ENCODE measurements at regions not wholly inside any gene's neighbourhood (a gene's known extent, or its start where the extent isn't known, plus 50 kb on each side); places are given as distances from the start of the nearest gene placed in this dataset.
A peak's percentile ranks its signal among the peaks of the same experiment; 100 is the strongest.

DNA sequence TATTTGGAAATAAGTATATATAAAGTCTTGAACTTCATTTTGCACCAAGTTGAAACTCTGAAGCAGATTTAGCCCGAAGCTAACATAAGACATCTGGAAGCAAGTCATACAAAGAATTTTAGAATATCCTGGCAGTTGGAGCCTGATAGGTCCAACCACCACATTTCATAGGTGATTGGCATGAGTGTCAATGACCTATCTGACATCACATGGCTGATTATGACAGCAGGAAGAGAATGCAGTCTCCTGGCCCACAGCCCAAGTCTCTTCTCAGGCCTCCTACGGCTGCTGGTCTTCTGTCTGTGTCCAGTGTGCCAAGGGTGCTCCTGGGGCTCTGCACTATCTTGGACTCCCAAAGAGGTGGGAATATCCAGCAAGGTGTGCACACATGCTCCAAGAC is 325.7 kb upstream of the ACVR2A start:
- DNase-seq (ENCODE audit: low read depth in 4 of 6, low spot score in 6 of 6), result no peak
- H3K27me3 ChIP-seq (ENCODE audit: control insufficient read depth, insufficient read depth, low read length), result no peaks in the 10 kb centered on the region
- no peak overlapping the region for H3K4me3 ChIP-seq (ENCODE audit: low read depth, low read length)
- no peaks in the 10 kb centered on the region for H3K36me3 ChIP-seq (ENCODE audit: control insufficient read depth, insufficient read depth, low read length)
- H3K27ac ChIP-seq (ENCODE audit: low read depth, low read length), result no peak overlapping the region
- 95% methylated on average over 2 of the region's 2 CpGs for WGBS (ENCODE audit: insufficient coverage)
- H3K4me1 ChIP-seq (ENCODE audit: control insufficient read depth, insufficient read depth, low read length), result no peaks in the 10 kb centered on the region
- H3K9me3 ChIP-seq (ENCODE audit: control insufficient read depth, insufficient read depth, low read length), result no peaks in the 10 kb centered on the region

DNA sequence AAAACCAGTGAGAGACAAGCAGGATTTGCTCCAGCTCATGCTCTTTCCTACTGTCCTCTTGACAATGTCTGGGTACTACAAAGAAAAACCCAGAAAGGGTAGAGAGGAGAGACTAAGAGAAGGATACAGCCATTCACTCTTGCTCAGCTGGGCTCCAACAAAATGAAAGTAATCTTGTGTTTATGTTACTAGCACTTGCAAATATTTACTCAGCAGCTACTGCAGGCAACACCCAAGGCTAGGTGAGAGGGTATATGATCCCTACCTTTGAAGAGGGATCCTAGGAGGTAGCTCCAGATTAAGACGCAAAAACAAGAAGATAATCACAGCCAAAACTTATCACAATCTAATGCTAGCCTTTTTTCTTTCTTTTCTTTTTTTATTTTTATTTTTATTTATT is 329.6 kb upstream of the ACVR2A start:
- no peaks in the 10 kb centered on the region for H3K9me3 ChIP-seq (ENCODE audit: control insufficient read depth, insufficient read depth, low read length)
- no peak overlapping the region for H3K27ac ChIP-seq (ENCODE audit: low read depth, low read length)
- WGBS (ENCODE audit: insufficient coverage), result no CpG with 5 or more reads among the region's 1 CpG
- no peak overlapping the region for H3K4me3 ChIP-seq (ENCODE audit: low read depth, low read length)
- no peaks in the 10 kb centered on the region for H3K27me3 ChIP-seq (ENCODE audit: control insufficient read depth, insufficient read depth, low read length)
- H3K36me3 ChIP-seq (ENCODE audit: control insufficient read depth, insufficient read depth, low read length), result no peaks in the 10 kb centered on the region
- H3K4me1 ChIP-seq (ENCODE audit: control insufficient read depth, insufficient read depth, low read length), result peaks cover 5% of the 10 kb centered on the region
- DNase-seq (ENCODE audit: low read depth in 4 of 6, low spot score in 6 of 6), result no peak

GRCh38 chr2:147512206-147512605 is 332.6 kb upstream of the ACVR2A start:
- Histone ChIP-seq H3K4me1 (ENCODE audit: control insufficient read depth, insufficient read depth, low read length) (peaks cover 5% of the 10 kb centered on the region), H3K27me3 (ENCODE audit: control insufficient read depth, insufficient read depth, low read length) (no peaks in the 10 kb centered on the region), H3K4me3 (ENCODE audit: low read depth, low read length) (no peak overlapping the region), H3K9me3 (ENCODE audit: control insufficient read depth, insufficient read depth, low read length) (no peaks in the 10 kb centered on the region), H3K36me3 (ENCODE audit: control insufficient read depth, insufficient read depth, low read length) (no peaks in the 10 kb centered on the region), H3K27ac (ENCODE audit: low read depth, low read length) (no peak overlapping the region)
- peak in 2 of 6 donors; percentile 33 to 75 for DNase-seq (ENCODE audit: low read depth in 4 of 6, low spot score in 6 of 6)
- WGBS (ENCODE audit: insufficient coverage), result 26% methylated on average over 2 of the region's 5 CpGs

DNA sequence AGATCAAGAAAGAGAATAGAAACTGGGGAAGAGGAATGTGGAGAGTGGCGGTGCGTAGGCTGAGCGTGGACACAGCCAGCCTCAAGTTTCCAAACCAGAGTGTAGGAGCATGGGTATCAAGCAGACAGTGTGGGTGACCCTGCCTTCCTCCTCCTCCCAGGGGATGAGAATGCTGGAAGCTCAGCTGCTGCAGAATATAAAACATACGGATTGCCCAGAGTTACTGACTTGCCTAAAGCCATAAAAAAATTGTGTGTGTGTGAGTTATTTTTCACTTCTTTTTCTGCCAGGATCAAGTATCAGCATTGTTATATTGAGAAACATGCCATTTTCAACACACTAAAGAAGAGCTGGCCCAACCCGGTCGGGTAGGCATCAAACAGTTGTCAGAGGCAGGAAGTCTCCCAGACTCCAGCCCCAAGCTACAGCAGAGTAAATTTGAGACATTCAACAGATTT is 333.3 kb upstream of the ACVR2A start:
- DNase-seq (ENCODE audit: low read depth in 4 of 6, low spot score in 6 of 6), result peak in 2 of 6 donors; percentile 17 to 36
- H3K27ac ChIP-seq (ENCODE audit: low read depth, low read length), result no peak overlapping the region
- H3K27me3 ChIP-seq (ENCODE audit: control insufficient read depth, insufficient read depth, low read length), result no peaks in the 10 kb centered on the region
- H3K4me1 ChIP-seq (ENCODE audit: control insufficient read depth, insufficient read depth, low read length), result peaks cover 5% of the 10 kb centered on the region
- no peaks in the 10 kb centered on the region for H3K9me3 ChIP-seq (ENCODE audit: control insufficient read depth, insufficient read depth, low read length)
- H3K4me3 ChIP-seq (ENCODE audit: low read depth, low read length), result no peak overlapping the region
- H3K36me3 ChIP-seq (ENCODE audit: control insufficient read depth, insufficient read depth, low read length), result no peaks in the 10 kb centered on the region
- 76% methylated on average over 3 of the region's 6 CpGs for WGBS (ENCODE audit: insufficient coverage)

DNA sequence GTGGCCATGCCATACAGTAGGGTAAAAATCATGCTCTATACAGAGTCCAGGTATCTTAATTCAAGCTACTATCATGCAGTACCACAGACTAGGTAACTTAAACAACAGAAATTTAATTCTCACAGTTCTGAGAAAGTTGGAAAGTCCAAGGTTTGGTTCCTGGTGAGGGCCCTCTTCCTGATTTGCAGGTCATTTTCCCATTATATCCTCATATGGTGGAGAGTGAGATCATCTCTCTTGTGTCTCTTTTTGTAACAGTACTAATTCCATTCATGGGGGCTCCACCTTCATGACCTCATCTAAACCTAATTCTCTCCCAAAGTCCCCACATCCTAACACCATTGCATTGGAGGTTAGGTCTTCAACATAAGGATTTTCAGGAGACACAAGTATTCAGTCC is 335.0 kb upstream of the ACVR2A start:
- no peak for DNase-seq (ENCODE audit: low read depth in 4 of 6, low spot score in 6 of 6)
- H3K27ac ChIP-seq (ENCODE audit: low read depth, low read length), result no peak overlapping the region
- no peaks in the 10 kb centered on the region for H3K27me3 ChIP-seq (ENCODE audit: control insufficient read depth, insufficient read depth, low read length)
- no peaks in the 10 kb centered on the region for H3K9me3 ChIP-seq (ENCODE audit: control insufficient read depth, insufficient read depth, low read length)
- peaks cover 5% of the 10 kb centered on the region for H3K4me1 ChIP-seq (ENCODE audit: control insufficient read depth, insufficient read depth, low read length)
- H3K36me3 ChIP-seq (ENCODE audit: control insufficient read depth, insufficient read depth, low read length), result no peaks in the 10 kb centered on the region
- H3K4me3 ChIP-seq (ENCODE audit: low read depth, low read length), result no peak overlapping the region

DNA sequence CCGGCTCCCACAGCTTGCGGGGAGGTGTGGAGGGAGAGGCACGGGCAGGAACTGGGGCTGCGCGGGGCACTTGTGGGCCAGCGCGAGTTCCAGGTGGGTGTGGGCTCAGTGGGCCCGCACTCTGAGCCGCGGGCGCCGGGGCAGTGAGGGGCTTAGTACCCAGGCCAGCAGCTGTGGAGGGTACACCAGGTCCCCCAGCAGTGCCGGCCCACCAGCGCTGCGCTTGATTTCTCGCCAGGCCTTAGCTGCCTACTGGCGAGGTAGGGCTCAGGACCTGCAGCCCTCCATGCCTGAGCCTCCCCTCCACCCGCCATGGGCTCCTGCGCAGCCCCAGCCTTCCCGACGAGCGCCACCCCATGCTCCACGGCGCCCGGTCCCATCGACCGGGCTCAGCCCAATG is 337.9 kb upstream of the ACVR2A start:
- WGBS (ENCODE audit: insufficient coverage), result 98% methylated on average over 27 of the region's 27 CpGs
- Histone ChIP-seq H3K9me3 (ENCODE audit: control insufficient read depth, insufficient read depth, low read length) (no peaks in the 10 kb centered on the region), H3K27ac (ENCODE audit: low read depth, low read length) (no peak overlapping the region), H3K27me3 (ENCODE audit: control insufficient read depth, insufficient read depth, low read length) (no peaks in the 10 kb centered on the region), H3K4me1 (ENCODE audit: control insufficient read depth, insufficient read depth, low read length) (peaks cover 5% of the 10 kb centered on the region), H3K4me3 (ENCODE audit: low read depth, low read length) (no peak overlapping the region), H3K36me3 (ENCODE audit: control insufficient read depth, insufficient read depth, low read length) (no peaks in the 10 kb centered on the region)
- no peak for DNase-seq (ENCODE audit: low read depth in 4 of 6, low spot score in 6 of 6)

GRCh38 chr2:147502711-147503290 is 342.0 kb upstream of the ACVR2A start:
- Histone ChIP-seq H3K4me1 (ENCODE audit: control insufficient read depth, insufficient read depth, low read length) (no peaks in the 10 kb centered on the region), H3K4me3 (ENCODE audit: low read depth, low read length) (no peak overlapping the region), H3K36me3 (ENCODE audit: control insufficient read depth, insufficient read depth, low read length) (no peaks in the 10 kb centered on the region), H3K27ac (ENCODE audit: low read depth, low read length) (no peak overlapping the region), H3K9me3 (ENCODE audit: control insufficient read depth, insufficient read depth, low read length) (no peaks in the 10 kb centered on the region), H3K27me3 (ENCODE audit: control insufficient read depth, insufficient read depth, low read length) (no peaks in the 10 kb centered on the region)
- 74% methylated on average over 2 of the region's 3 CpGs for WGBS (ENCODE audit: insufficient coverage)
- no peak for DNase-seq (ENCODE audit: low read depth in 4 of 6, low spot score in 6 of 6)

DNA sequence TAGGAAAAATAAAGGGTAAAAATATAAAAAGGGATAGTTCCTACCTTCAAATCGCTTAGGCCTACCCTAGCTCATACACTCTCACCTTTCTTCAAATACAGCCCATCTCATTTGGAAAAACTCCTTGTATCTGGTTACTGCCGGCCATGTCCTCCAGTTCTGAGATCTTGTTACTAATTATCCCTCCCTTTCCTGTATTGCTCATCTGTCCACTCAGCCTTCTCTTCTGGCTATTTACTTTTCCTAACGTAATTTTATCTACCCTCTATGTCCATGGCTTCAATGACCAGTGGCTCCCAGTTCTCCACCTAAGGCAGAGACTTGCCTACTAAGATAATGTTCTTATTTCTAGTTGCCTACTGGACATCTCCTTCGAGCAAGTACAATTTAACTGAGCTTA is 342.9 kb upstream of the ACVR2A start:
- no peak overlapping the region for H3K27ac ChIP-seq (ENCODE audit: low read depth, low read length)
- no peaks in the 10 kb centered on the region for H3K36me3 ChIP-seq (ENCODE audit: control insufficient read depth, insufficient read depth, low read length)
- WGBS (ENCODE audit: insufficient coverage), result 94% methylated on average over 4 of the region's 4 CpGs
- no peak for DNase-seq (ENCODE audit: low read depth in 4 of 6, low spot score in 6 of 6)
- H3K27me3 ChIP-seq (ENCODE audit: control insufficient read depth, insufficient read depth, low read length), result no peaks in the 10 kb centered on the region
- H3K9me3 ChIP-seq (ENCODE audit: control insufficient read depth, insufficient read depth, low read length), result no peaks in the 10 kb centered on the region
- H3K4me3 ChIP-seq (ENCODE audit: low read depth, low read length), result no peak overlapping the region
- H3K4me1 ChIP-seq (ENCODE audit: control insufficient read depth, insufficient read depth, low read length), result no peaks in the 10 kb centered on the region

- Histone ChIP-seq H3K27me3 (ENCODE audit: control insufficient read depth, insufficient read depth, low read length) (no peaks in the 10 kb centered on the region), H3K27ac (ENCODE audit: low read depth, low read length) (no peak overlapping the region), H3K4me1 (ENCODE audit: control insufficient read depth, insufficient read depth, low read length) (no peaks in the 10 kb centered on the region), H3K4me3 (ENCODE audit: low read depth, low read length) (no peak overlapping the region), H3K9me3 (ENCODE audit: control insufficient read depth, insufficient read depth, low read length) (no peaks in the 10 kb centered on the region), H3K36me3 (ENCODE audit: control insufficient read depth, insufficient read depth, low read length) (no peaks in the 10 kb centered on the region)
- no CpG with 5 or more reads among the region's 1 CpG for WGBS (ENCODE audit: insufficient coverage)
- no peak for DNase-seq (ENCODE audit: low read depth in 4 of 6, low spot score in 6 of 6)
Observed at GRCh38 chr2:147500819-147501395, 343.9 kb upstream of the ACVR2A start.

DNA sequence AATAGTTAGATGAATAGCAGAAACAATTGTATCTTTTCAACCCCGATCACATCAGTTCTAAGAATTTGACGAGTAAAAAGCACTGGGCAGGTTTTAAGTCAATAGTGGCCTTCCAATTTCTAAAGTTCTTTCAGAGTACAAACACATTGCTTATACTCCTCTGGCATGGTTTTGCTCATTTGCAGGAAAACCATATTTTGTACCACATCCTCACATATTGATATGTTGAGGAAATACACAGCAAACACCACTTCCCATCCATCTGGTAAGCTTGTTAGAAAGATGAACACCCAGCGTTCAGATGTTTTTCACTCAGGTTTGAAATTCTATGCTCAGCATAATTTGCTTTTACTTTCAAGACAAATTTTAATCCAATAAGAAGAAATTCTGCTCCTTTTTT is 344.6 kb upstream of the ACVR2A start:
- DNase-seq (ENCODE audit: low read depth in 4 of 6, low spot score in 6 of 6), result peak in 1 of 6 donors; percentile 21

More for the DNA sequence above, 344.6 kb upstream of the ACVR2A start:
- Histone ChIP-seq H3K27me3 (ENCODE audit: control insufficient read depth, insufficient read depth, low read length) (no peaks in the 10 kb centered on the region), H3K4me3 (ENCODE audit: low read depth, low read length) (no peak overlapping the region), H3K27ac (ENCODE audit: low read depth, low read length) (no peak overlapping the region), H3K4me1 (ENCODE audit: control insufficient read depth, insufficient read depth, low read length) (no peaks in the 10 kb centered on the region), H3K9me3 (ENCODE audit: control insufficient read depth, insufficient read depth, low read length) (no peaks in the 10 kb centered on the region), H3K36me3 (ENCODE audit: control insufficient read depth, insufficient read depth, low read length) (no peaks in the 10 kb centered on the region)
- no CpG with 5 or more reads among the region's 3 CpGs for WGBS (ENCODE audit: insufficient coverage)
